Progenitor cell of endocrine pancreas (in vitro differentiated cells): ENCODE measurements at regions not wholly inside any gene's neighbourhood (a gene's known extent, or its start where the extent isn't known, plus 50 kb on each side); places are given as distances from the start of the nearest gene placed in this dataset.

ENCODE experiments used
- DNase-seq: peaks from one replicate; pipeline ENCODE4 v3.0.0; 2021; ENCODE audit warnings: low spot score; ENCODE audit not compliant: unreplicated experiment
- H3K27ac Mint-ChIP-seq: 2 replicates; pipeline ENCODE4 v1.8.0; 2021; ENCODE audit warnings: mild to moderate bottlenecking, moderate library complexity, mixed read lengths
- H3K27me3 Mint-ChIP-seq: 2 replicates; pipeline ENCODE4 v1.8.0; 2021; ENCODE audit warnings: mixed read lengths
- H3K36me3 Mint-ChIP-seq: 2 replicates; pipeline ENCODE4 v1.8.0; 2022; ENCODE audit warnings: mixed read lengths; ENCODE audit not compliant: insufficient read depth
- H3K4me1 Mint-ChIP-seq: 2 replicates; pipeline ENCODE4 v1.8.0; 2021; ENCODE audit warnings: low read depth, mixed read lengths
- H3K4me3 Mint-ChIP-seq: 2 replicates; pipeline ENCODE4 v1.8.0; 2021; ENCODE audit warnings: low read depth, mild to moderate bottlenecking, moderate library complexity, mixed read lengths
- H3K9me3 Mint-ChIP-seq: 2 replicates; pipeline ENCODE4 v1.8.0; 2021; ENCODE audit warnings: low read depth, mixed read lengths
- CTCF ChIP-seq: fragments of 200-600 bp; sonication (generic); IDR thresholded peaks from one replicate; pipeline ENCODE4 v1.5.0; 2021; ENCODE audit warnings: antibody characterized with exemption, mild to moderate bottlenecking; ENCODE audit not compliant: unreplicated experiment

GRCh38 chr7:4612237-4612636 lies 69.9 kb upstream of the FOXK1 start:
- Mint-ChIP-seq H3K4me3 (no peak overlapping the region), H3K27ac (no peak overlapping the region), H3K36me3 (no peaks in the 10 kb centered on the region), H3K27me3 (no peaks in the 10 kb centered on the region), H3K9me3 (no peaks in the 10 kb centered on the region), H3K4me1 (peaks cover 9% of the 10 kb centered on the region)
- no peak for TF ChIP-seq CTCF
- no peak for DNase-seq

- no peak for TF ChIP-seq CTCF
- no peak for DNase-seq
- H3K27ac Mint-ChIP-seq = peak overlapping the region; percentile 73
These were observed 68.9 kb upstream of the FOXK1 start for GRCh38 chr7:4612939-4613841.

DNA sequence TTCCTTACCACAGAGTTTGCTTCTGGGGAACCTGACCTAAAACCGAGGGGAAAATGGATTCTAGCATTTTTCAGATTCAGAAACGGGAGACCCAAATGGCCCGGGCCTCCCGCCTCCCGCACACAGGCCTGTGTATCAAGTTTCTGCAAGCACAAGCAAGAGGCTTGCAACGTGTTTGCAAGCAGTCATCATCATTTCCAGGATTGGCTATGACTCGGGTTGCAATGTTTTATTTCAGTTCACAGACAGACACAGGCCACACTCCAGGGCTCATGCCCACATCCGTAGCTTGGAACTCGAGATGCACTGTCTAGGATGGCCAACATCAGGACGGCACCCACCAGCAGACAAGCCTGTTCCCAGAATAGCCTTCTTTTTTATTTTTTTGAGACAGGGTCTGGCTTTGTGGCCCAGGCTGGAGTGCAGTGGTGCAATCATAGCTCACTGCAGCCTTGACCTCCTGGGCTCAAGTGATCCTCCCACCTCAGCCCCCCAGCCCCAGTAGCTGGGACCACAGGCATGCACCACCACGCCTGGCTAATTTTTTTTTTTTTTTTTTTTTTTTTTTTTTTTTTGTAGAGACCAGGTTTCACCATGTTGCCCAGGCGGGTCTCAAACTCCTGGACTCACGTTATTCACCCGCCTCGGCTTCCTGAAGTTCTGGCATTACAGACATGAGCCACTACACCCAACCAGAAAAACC lies 68.1 kb upstream of the FOXK1 start:
- TF ChIP-seq CTCF = no peak
- Mint-ChIP-seq H3K27me3 (no peaks in the 10 kb centered on the region), H3K27ac (peak overlapping the region; percentile 73), H3K4me3 (no peak overlapping the region), H3K9me3 (no peaks in the 10 kb centered on the region), H3K36me3 (no peaks in the 10 kb centered on the region), H3K4me1 (peaks cover 9% of the 10 kb centered on the region)
- no peak for DNase-seq

More at GRCh38 chr7:4612939-4613841, 68.9 kb upstream of the FOXK1 start:
- Mint-ChIP-seq H3K36me3 (no peaks in the 10 kb centered on the region), H3K27me3 (no peaks in the 10 kb centered on the region), H3K9me3 (no peaks in the 10 kb centered on the region), H3K4me3 (peak overlapping the region; percentile 35), H3K4me1 (peaks cover 9% of the 10 kb centered on the region)

GRCh38 chr7:4616116-4616515 lies 66.0 kb upstream of the FOXK1 start:
- no peaks in the 10 kb centered on the region for H3K36me3 Mint-ChIP-seq
- peaks cover 9% of the 10 kb centered on the region for H3K4me1 Mint-ChIP-seq
- no peak overlapping the region for H3K27ac Mint-ChIP-seq
- no peaks in the 10 kb centered on the region for H3K9me3 Mint-ChIP-seq
- DNase-seq = no peak
- no peaks in the 10 kb centered on the region for H3K27me3 Mint-ChIP-seq
- H3K4me3 Mint-ChIP-seq = no peak overlapping the region
- no peak for TF ChIP-seq CTCF

GRCh38 chr7:4621396-4621795 lies 60.7 kb upstream of the FOXK1 start:
- H3K4me3 Mint-ChIP-seq = no peak overlapping the region
- H3K9me3 Mint-ChIP-seq = no peaks in the 10 kb centered on the region
- H3K4me1 Mint-ChIP-seq = peaks cover 11% of the 10 kb centered on the region
- no peak overlapping the region for H3K27ac Mint-ChIP-seq
- DNase-seq = no peak
- H3K27me3 Mint-ChIP-seq = peaks cover 3% of the 10 kb centered on the region
- peaks cover 1% of the 10 kb centered on the region for H3K36me3 Mint-ChIP-seq
- no peak for TF ChIP-seq CTCF
